ENCODE measurements at regions not wholly inside any gene's neighbourhood (a gene's known extent, or its start where the extent isn't known, plus 50 kb on each side); places are given as distances from the start of the nearest gene placed in this dataset.

DNA sequence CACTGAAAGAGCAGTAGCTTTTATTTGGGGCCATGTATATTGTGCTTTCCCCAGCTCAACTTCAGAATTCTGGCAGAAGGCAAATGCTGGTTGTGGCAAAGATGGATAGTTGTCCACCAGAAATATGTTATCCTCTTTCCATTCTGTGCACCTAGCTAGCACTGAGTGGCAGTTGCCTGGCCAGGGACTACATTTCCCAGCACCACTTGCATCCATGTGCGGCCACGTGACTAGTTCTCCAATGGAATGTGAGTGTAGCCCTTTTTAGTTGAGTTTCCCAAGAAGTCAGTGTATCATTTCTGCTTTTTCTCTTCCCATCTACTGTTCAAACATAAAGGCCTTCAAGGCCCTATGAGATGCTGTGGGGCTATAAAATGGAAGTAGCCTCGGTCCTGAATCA is 354.0 kb upstream of the CLINT1 start:
- intact Hi-C loops (cut with DNase I) = no loop called here
- H3K27ac ChIP-seq = no peak overlapping the region
- no peak overlapping the region for H3K9ac ChIP-seq (ENCODE audit: low read depth in 2 of 2, low read length in 2 of 2)
- no peaks in the 10 kb centered on the region for H3K27me3 ChIP-seq
- TF ChIP-seq, protein P1, sequence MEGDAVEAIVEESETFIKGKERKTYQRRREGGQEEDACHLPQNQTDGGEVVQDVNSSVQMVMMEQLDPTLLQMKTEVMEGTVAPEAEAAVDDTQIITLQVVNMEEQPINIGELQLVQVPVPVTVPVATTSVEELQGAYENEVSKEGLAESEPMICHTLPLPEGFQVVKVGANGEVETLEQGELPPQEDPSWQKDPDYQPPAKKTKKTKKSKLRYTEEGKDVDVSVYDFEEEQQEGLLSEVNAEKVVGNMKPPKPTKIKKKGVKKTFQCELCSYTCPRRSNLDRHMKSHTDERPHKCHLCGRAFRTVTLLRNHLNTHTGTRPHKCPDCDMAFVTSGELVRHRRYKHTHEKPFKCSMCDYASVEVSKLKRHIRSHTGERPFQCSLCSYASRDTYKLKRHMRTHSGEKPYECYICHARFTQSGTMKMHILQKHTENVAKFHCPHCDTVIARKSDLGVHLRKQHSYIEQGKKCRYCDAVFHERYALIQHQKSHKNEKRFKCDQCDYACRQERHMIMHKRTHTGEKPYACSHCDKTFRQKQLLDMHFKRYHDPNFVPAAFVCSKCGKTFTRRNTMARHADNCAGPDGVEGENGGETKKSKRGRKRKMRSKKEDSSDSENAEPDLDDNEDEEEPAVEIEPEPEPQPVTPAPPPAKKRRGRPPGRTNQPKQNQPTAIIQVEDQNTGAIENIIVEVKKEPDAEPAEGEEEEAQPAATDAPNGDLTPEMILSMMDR (IDR thresholded peaks at IDR 0.05) = no peak
- no peaks in the 10 kb centered on the region for H3K9me3 ChIP-seq
- H3K4me3 ChIP-seq = no peak overlapping the region
- DNase-seq = no peak
- H3K4me1 ChIP-seq = no peaks in the 10 kb centered on the region
- no peaks in the 10 kb centered on the region for H3K36me3 ChIP-seq

- Histone ChIP-seq H3K36me3 (no peaks in the 10 kb centered on the region), H3K9me3 (no peaks in the 10 kb centered on the region), H3K9ac (ENCODE audit: low read depth in 2 of 2, low read length in 2 of 2) (no peak overlapping the region), H3K4me3 (no peak overlapping the region), H3K27ac (no peak overlapping the region), H3K4me1 (no peaks in the 10 kb centered on the region), H3K27me3 (no peaks in the 10 kb centered on the region)
- intact Hi-C loops (cut with DNase I) = no loop called here
- no peak for DNase-seq
- TF ChIP-seq, protein P1 (IDR thresholded peaks at IDR 0.05) = no peak
Measured at GRCh38 chr5:158212237-158212636, 353.3 kb upstream of the CLINT1 start.

DNA sequence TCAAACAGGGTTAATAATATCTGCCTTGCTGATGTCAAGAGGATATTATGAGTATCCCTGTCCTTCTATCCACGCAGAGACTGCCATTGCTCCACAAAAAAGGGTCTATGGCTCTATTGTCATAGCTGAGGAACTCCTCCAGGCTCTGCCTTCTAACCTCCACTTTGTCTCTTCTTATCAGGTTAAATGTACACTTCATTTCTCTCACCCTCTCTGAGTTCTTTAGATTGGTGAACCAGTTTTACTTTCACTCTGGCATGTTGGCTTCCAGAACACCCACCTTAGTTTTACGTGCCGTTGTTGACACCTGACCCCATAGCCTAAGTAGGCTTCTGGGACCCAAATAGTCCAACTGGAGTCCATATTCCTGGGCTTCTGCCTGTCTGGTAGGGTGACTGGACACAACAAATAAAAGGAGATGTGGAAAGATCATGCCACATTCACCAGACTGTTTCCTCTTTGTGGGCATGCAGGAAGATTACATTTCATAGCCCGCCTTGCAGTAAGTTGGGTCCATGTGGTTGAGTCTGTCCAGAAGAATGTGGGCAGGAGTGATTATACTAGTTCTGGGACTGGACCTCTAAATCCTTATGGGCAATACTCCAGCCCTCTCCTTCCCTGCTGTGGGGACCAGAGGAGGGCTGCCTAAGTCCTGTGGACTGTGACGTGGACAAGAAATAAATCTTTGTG is 350.4 kb upstream of the CLINT1 start:
- no peak overlapping the region for H3K4me3 ChIP-seq
- no peaks in the 10 kb centered on the region for H3K27me3 ChIP-seq
- no peak overlapping the region for H3K9ac ChIP-seq (ENCODE audit: low read depth in 2 of 2, low read length in 2 of 2)
- DNase-seq = no peak
- intact Hi-C loops (cut with DNase I) = no loop called here
- TF ChIP-seq, protein P1 (IDR thresholded peaks at IDR 0.05) = no peak
- no peaks in the 10 kb centered on the region for H3K36me3 ChIP-seq
- no peaks in the 10 kb centered on the region for H3K4me1 ChIP-seq
- H3K27ac ChIP-seq = no peak overlapping the region
- H3K9me3 ChIP-seq = no peaks in the 10 kb centered on the region

DNA sequence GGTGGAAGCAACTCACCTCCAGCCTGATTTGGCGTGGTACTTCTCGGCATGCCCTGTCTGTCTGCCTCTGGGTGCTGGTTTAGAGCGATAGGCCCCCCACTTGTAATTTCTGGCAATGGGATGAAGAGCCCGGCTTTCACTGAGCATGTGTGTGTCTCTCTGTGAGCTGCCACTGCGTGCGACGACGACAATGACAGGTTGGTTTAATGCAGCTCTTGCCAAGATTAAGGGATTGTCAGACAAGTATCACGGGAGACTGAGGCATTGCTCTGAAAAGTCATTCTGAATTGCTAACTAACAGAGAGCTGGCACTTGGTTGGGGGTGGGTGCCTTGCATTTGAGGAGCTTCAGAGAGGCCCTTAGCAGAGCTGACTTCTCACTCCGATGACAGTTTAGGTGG is 348.8 kb upstream of the CLINT1 start:
- Histone ChIP-seq H3K4me3 (no peak overlapping the region), H3K9me3 (no peaks in the 10 kb centered on the region), H3K27ac (no peak overlapping the region), H3K27me3 (no peaks in the 10 kb centered on the region), H3K4me1 (no peaks in the 10 kb centered on the region), H3K9ac (ENCODE audit: low read depth in 2 of 2, low read length in 2 of 2) (no peak overlapping the region), H3K36me3 (no peaks in the 10 kb centered on the region)
- DNase-seq = no peak
- intact Hi-C loops (cut with DNase I) = no loop called here
- TF ChIP-seq, protein P1 (IDR thresholded peaks at IDR 0.05) = no peak

GRCh38 chr5:158205992-158206391 is 347.0 kb upstream of the CLINT1 start:
- TF ChIP-seq, protein P1 (IDR thresholded peaks at IDR 0.05) = no peak
- intact Hi-C loops (cut with DNase I) = no loop called here
- Histone ChIP-seq H3K9me3 (no peaks in the 10 kb centered on the region), H3K9ac (ENCODE audit: low read depth in 2 of 2, low read length in 2 of 2) (no peak overlapping the region), H3K4me3 (no peak overlapping the region), H3K36me3 (no peaks in the 10 kb centered on the region), H3K27me3 (no peaks in the 10 kb centered on the region), H3K27ac (no peak overlapping the region), H3K4me1 (no peaks in the 10 kb centered on the region)
- DNase-seq = no peak

Measured in colonic mucosa (tissue), 4 donors.